ENCODE measurements at regions not wholly inside any gene's neighbourhood (a gene's known extent, or its start where the extent isn't known, plus 50 kb on each side); places are given as distances from the start of the nearest gene placed in this dataset.

DNA sequence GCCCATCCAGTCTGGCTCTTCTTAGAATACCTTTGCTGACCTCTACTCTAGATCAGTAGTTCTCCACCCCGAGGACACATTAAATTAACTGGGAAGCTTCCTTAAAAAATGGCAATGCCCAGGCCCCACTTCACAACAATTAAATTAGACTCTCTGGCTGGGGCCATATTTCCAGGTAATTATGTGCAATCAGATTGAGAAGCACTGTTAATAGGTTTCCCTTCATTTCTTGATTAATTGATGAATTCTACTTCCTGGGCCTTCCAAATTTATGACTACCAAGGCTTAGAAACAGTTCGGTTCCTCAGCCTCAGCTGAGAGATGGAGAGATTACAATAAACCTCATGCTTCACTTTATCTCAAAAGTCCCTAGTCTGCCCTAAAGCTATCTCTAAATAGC, 71.7 kb upstream of the LIMCH1 start:
- ATAC-seq (ENCODE audit: low read depth) (no peak), DNase-seq (no peak)
- TF ChIP-seq USF2 (IDR thresholded peaks at IDR 0.05; ENCODE audit: low read depth, low read length) (no peak), RAD21 (IDR thresholded peaks at IDR 0.05; ENCODE audit: low read length) (no peak), MAFK (IDR thresholded peaks at IDR 0.05; ENCODE audit: low read depth, low read length) (no peak), CHD1 (IDR thresholded peaks at IDR 0.05; ENCODE audit: low read depth, low read length) (no peak)
- no peak overlapping the region for H2AFZ ChIP-seq (replicated peaks; ENCODE audit: low read length, poor library complexity)
- no peaks in the 10 kb centered on the region for H3K4me1 ChIP-seq (ENCODE audit: control insufficient read depth, insufficient read depth, low read length)
- no peaks in the 10 kb centered on the region for H3K9me1 ChIP-seq (ENCODE audit: insufficient read depth, low read length)
- H2AK5ac ChIP-seq (ENCODE audit: low read depth, low read length), result no peak overlapping the region
- ChIA-PET POLR2A (ENCODE audit: unreplicated experiment) (no interaction called here), CTCF (no interaction called here)
- no peak overlapping the region for H2AK9ac ChIP-seq (replicated peaks; ENCODE audit: low read depth, low read length, poor library complexity)
- no peaks in the 10 kb centered on the region for H4K20me1 ChIP-seq (ENCODE audit: insufficient read depth, low read length)
- no peak overlapping the region for H3K14ac ChIP-seq (replicated peaks; ENCODE audit: low read depth, low read length)
- no peaks in the 10 kb centered on the region for H3K9me3 ChIP-seq (ENCODE audit: control insufficient read depth, insufficient read depth, low read length)
- no CpG with 5 or more reads among the region's 2 CpGs for WGBS, 2 experiments (ENCODE audit: extremely low coverage in 2 of 2, insufficient read length in 1 of 2)
- dilution Hi-C loops (cut with HindIII; ENCODE audit: low sequenced_read_pairs, unreplicated experiment), result no loop called here
- no peak overlapping the region for H3K4ac ChIP-seq (ENCODE audit: low read depth, low read length)
- H4K5ac ChIP-seq (ENCODE audit: low read depth, low read length), result no peak overlapping the region
- no peak overlapping the region for H2BK15ac ChIP-seq (ENCODE audit: low read depth, low read length)
- H2BK5ac ChIP-seq (ENCODE audit: low read depth, low read length, poor library complexity, severe bottlenecking), result no peak overlapping the region
- H3K9ac ChIP-seq (ENCODE audit: low read depth, low read length), result no peak overlapping the region
- no peak overlapping the region for H3K56ac ChIP-seq (ENCODE audit: extremely low read depth, insufficient read depth, low read length)
- no peak overlapping the region for H2BK120ac ChIP-seq (ENCODE audit: low read depth, low read length)
- H3K4me3 ChIP-seq (ENCODE audit: insufficient read depth, low read depth, low read length), result no peak overlapping the region
- no peak overlapping the region for H3K4me2 ChIP-seq (ENCODE audit: low read depth, low read length)
- no peaks in the 10 kb centered on the region for H3K36me3 ChIP-seq (ENCODE audit: control insufficient read depth, insufficient read depth, low read length)
- H3K79me1 ChIP-seq (ENCODE audit: low read depth in 1 of 2, low read length in 2 of 2), result no peaks in the 10 kb centered on the region
- no peak overlapping the region for H3K23ac ChIP-seq (ENCODE audit: low read depth, low read length)
- no peak overlapping the region for H2BK20ac ChIP-seq (ENCODE audit: low read depth, low read length)
- H4K91ac ChIP-seq (ENCODE audit: insufficient read depth, low read depth, low read length), result no peak overlapping the region
- intact Hi-C loops (cut with micrococcal nuclease), result no loop called here
- no TSS peak for BruUV-seq (replicated peaks)
- H3K27me3 ChIP-seq (ENCODE audit: control insufficient read depth, insufficient read depth, low read length), result no peaks in the 10 kb centered on the region
- no peak overlapping the region for H4K8ac ChIP-seq (ENCODE audit: low read depth in 2 of 2, low read length in 2 of 2)
- H3K18ac ChIP-seq (ENCODE audit: low read depth, low read length), result no peak overlapping the region
- H3K27ac ChIP-seq (ENCODE audit: insufficient read depth, low read length), result no peak overlapping the region
- in situ Hi-C loops (cut with MboI; ENCODE audit: low sequenced_read_pairs), result no loop called here

All from IMR-90 (cell line).